ENCODE measurements at regions not wholly inside any gene's neighbourhood (a gene's known extent, or its start where the extent isn't known, plus 50 kb on each side); places are given as distances from the start of the nearest gene placed in this dataset.

DNA sequence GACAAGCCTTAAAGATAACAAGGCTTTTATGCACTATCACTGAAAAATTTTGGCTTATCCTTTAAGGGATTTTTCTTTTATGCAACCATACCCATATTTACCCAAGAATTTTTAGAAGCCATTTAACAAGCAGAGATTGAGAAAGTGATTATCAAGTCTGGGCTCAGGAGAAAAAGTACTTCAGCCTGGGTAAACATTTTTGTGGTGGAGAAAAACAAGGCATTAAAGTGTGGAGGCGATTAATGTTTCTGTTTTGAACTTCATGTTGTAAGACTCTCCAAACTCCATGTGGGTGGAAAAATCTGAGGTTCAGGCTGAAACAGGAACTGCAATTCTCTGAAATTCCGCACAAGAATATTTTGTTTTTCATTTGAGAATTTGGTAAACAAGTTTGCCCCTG lies 260.4 kb upstream of the KCNMB2 start:
- DNase-seq (no peak), ATAC-seq (no peak)
- H3K4me3 Mint-ChIP-seq: no peak overlapping the region
- H3K9me3 Mint-ChIP-seq: peaks cover 23% of the 10 kb centered on the region
- H3K4me1 Mint-ChIP-seq: no peaks in the 10 kb centered on the region
- peaks cover 5% of the 10 kb centered on the region for H3K36me3 Mint-ChIP-seq (ENCODE audit: low read depth)
- no peak overlapping the region for H3K27ac Mint-ChIP-seq
- H3K27me3 Mint-ChIP-seq: no peaks in the 10 kb centered on the region

DNA sequence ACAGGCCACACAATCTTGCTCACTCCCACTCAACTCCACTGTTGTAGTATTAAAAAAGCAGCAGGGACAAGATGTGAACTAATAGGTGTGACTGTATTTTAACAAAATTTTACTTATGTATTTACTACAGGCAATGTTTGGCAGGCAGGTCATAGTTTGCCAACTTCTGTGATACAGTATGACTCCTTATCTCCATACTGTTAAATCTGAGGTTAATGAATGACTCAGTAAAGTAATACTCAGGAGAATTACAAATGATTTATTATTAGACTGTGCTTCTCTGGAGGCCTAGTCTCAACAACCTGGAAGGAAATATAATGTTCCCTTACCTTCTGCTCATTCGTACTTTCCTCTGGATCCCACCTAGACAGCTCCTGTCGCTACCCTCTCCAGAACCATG lies 258.6 kb upstream of the KCNMB2 start:
- peaks cover 25% of the 10 kb centered on the region for H3K9me3 Mint-ChIP-seq
- no peak for DNase-seq
- ATAC-seq: no peak
- H3K27me3 Mint-ChIP-seq: no peaks in the 10 kb centered on the region
- no peak overlapping the region for H3K27ac Mint-ChIP-seq
- no peak overlapping the region for H3K4me3 Mint-ChIP-seq
- H3K36me3 Mint-ChIP-seq (ENCODE audit: low read depth): peaks cover 5% of the 10 kb centered on the region
- no peaks in the 10 kb centered on the region for H3K4me1 Mint-ChIP-seq

DNA sequence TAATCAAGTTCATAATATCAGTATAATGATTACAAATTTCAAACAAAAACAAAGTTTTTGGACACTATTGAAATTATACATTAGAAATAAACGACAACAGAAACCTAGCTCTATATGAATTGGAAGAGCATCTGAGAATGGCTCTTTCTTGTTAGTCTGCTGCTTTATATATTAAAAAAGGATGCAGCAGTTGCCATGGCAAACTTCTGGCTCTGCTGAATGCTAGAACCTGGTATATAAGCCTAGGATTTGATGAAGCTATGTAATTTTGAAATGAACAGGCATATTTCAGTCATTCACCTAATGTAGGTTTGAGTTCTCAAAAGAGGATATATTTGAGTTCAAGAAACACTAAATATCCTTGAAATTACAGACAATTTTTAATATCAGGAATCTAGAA lies 252.7 kb upstream of the KCNMB2 start:
- H3K27ac Mint-ChIP-seq: no peak overlapping the region

DNA sequence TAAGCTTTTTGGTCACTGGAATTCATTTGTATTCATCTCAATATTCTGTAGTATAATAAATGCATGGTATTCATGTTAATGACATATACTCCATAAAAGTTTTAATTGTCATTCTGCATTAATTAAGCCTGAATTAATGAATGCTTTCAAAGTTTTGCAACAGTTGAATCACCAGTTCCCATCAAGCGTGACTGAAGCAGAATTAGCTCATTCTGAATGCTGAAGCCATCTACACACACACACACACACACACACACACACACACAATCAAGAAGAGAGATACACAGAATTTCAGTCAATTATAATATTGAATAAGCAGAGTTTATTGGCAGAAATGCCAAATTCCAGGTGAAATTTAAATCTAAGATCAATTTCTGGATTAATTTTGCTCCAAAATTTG lies 252.1 kb upstream of the KCNMB2 start:
- ATAC-seq: no peak
- no peaks in the 10 kb centered on the region for H3K4me1 Mint-ChIP-seq

More for the DNA sequence above, 252.7 kb upstream of the KCNMB2 start:
- H3K36me3 Mint-ChIP-seq (ENCODE audit: low read depth): peaks cover 5% of the 10 kb centered on the region
- no peak for ATAC-seq
- no peaks in the 10 kb centered on the region for H3K4me1 Mint-ChIP-seq
- H3K9me3 Mint-ChIP-seq: peaks cover 23% of the 10 kb centered on the region
- H3K27me3 Mint-ChIP-seq: no peaks in the 10 kb centered on the region
- no peak for DNase-seq
- H3K4me3 Mint-ChIP-seq: no peak overlapping the region

DNA sequence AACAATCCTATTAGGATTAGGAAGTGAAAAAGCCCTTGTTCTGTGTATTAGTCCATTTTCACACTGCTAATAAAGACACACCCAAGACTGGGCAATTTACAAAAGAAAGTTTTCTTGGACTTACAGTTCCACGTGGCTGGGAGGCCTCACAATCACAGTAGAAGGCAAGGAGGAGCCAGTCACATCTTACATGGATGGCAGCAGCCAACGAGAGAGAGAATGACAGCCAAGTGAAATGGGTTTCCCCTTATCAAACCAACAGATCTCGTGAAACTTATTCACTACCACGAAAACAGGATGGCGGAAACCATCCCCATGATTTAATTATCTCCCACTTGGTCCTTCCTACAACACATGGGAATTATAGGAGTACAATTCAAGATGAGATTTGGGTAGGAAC lies 248.2 kb upstream of the KCNMB2 start:
- no peak overlapping the region for H3K4me3 Mint-ChIP-seq
- H3K27me3 Mint-ChIP-seq: no peaks in the 10 kb centered on the region
- H3K36me3 Mint-ChIP-seq (ENCODE audit: low read depth): no peaks in the 10 kb centered on the region
- DNase-seq (no peak), ATAC-seq (no peak)
- H3K4me1 Mint-ChIP-seq: no peaks in the 10 kb centered on the region
- peaks cover 7% of the 10 kb centered on the region for H3K9me3 Mint-ChIP-seq
- no peak overlapping the region for H3K27ac Mint-ChIP-seq

More for the DNA sequence above, 252.1 kb upstream of the KCNMB2 start:
- DNase-seq: no peak
- H3K4me3 Mint-ChIP-seq: no peak overlapping the region
- peaks cover 21% of the 10 kb centered on the region for H3K9me3 Mint-ChIP-seq
- H3K27me3 Mint-ChIP-seq: no peaks in the 10 kb centered on the region
- peaks cover 5% of the 10 kb centered on the region for H3K36me3 Mint-ChIP-seq (ENCODE audit: low read depth)
- H3K27ac Mint-ChIP-seq: no peak overlapping the region

DNA sequence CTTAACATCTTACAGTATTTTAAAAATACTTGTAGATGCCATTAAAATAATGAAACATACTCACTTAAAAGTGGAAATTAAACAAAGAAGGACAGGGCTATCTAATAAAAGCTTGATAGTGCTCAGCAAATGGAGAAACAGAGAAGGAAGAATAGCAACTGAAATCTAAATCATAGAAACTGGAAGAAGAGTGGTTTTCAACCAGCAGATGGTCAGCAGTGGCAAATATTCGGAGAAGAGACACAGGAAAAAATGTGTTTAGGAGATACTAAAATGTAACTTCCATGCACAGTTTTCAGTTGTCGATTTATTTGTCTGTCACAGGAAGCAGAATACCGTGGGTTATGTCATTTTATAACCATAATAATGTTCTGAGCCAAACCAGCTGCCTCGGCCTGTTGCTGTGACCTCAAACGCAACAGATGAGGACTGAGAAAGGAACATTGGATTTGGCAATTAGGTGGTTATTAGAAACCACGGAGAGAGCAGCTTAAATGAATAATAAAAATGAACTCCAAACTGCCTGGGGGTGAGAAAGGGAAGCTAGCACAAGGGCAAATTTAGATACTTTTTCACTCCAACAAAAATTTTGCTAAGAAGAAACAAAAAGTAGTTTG lies 246.6 kb upstream of the KCNMB2 start:
- Mint-ChIP-seq H3K4me3 (no peak overlapping the region), H3K36me3 (ENCODE audit: low read depth) (no peaks in the 10 kb centered on the region), H3K27me3 (no peaks in the 10 kb centered on the region), H3K4me1 (no peaks in the 10 kb centered on the region), H3K9me3 (peaks cover 7% of the 10 kb centered on the region), H3K27ac (no peak overlapping the region)
- ATAC-seq: no peak
- DNase-seq: no peak

DNA sequence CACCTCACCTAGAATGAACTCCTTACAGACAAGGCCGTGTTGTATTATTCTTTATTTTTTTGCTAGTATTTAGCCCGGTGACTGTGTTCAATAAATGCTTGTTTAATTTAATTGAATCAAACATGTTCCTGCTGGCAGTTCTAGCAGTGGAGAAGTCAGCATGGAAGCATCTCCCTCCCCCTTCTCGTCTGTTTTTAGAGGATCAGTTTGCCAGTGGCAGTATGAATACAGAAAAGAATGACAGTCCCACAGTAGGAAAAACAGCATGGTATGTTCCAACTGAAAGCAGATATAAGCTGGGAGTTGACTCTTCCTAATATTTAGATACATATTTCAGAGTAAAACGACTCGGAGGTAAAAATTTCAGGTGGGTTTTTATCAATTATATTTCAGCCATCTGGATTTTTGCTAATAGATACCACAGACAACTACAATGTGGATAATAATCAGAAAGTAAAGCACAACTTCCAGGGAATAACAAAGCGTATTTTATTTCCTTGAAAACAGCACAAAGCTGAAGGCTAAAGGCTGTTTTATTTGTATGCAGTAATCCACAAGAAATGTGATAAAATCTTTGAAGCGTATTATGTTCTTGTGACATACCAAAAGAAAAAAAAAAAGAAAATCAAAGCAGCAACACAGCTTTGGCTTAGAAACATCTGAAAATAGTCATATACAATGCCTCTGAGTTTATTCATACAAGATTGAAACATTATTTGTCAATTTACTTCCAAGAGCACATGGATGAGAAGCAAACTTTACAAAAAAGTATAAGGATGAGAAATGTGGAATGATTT lies 244.5 kb upstream of the KCNMB2 start:
- ATAC-seq (no peak), DNase-seq (no peak)
- H3K27me3 Mint-ChIP-seq: no peaks in the 10 kb centered on the region
- H3K27ac Mint-ChIP-seq: no peak overlapping the region
- no peak overlapping the region for H3K4me3 Mint-ChIP-seq
- H3K9me3 Mint-ChIP-seq: peaks cover 7% of the 10 kb centered on the region
- no peaks in the 10 kb centered on the region for H3K36me3 Mint-ChIP-seq (ENCODE audit: low read depth)
- H3K4me1 Mint-ChIP-seq: no peaks in the 10 kb centered on the region

DNA sequence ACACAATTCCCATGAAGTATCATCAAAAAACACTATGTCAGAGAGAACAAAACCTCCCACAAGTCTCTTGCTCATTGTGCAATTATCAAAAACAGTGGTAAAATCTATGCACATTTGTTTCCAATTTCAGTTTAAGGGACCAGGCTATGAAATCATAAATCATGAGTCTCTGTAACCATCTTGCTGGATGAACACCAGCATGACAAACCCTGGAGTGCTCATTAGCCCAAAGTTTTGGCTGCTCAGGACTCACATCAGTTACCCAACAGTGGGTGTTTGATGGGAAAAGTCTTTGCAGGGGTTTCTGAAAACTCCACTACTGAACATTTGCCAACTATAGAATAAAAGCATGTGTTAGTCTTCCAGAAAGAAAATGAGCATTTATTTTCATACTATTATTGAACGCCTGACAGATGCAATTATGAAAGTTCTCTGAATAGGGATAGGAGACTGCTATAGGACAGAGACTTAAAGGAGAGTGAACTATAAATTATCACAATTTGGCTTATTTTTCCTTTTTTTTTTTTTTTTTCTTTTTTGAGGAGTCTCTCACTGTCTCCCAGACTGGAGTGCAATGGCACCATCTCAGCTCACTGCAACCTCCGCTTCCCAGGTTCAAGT lies 240.8 kb upstream of the KCNMB2 start:
- H3K27ac Mint-ChIP-seq: no peak overlapping the region

DNA sequence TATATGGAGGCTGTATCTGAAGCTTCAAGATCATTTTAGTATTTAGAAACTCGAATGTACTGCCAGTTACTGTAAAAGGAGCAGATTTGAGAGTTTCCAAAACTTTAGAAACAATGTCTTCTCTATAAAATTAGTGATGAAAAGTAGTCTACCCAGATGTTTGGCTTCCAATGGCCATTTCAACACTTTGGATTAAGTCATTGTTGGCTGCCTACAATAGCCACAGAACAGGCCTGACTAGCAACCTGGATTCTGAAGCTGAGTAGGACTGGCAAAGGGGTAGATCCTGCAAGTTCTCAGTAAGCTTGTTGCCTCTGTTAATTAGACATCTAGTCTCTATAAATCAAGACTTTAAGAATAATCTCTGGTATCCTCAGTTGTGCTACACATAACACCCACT lies 239.0 kb upstream of the KCNMB2 start:
- Mint-ChIP-seq H3K4me3 (no peak overlapping the region), H3K27me3 (no peaks in the 10 kb centered on the region), H3K4me1 (no peaks in the 10 kb centered on the region), H3K9me3 (no peaks in the 10 kb centered on the region), H3K36me3 (ENCODE audit: low read depth) (no peaks in the 10 kb centered on the region), H3K27ac (no peak overlapping the region)
- DNase-seq (no peak), ATAC-seq (no peak)

More for the DNA sequence above, 240.8 kb upstream of the KCNMB2 start:
- no peak for ATAC-seq
- no peak for DNase-seq
- no peaks in the 10 kb centered on the region for H3K9me3 Mint-ChIP-seq
- H3K27me3 Mint-ChIP-seq: no peaks in the 10 kb centered on the region
- no peaks in the 10 kb centered on the region for H3K36me3 Mint-ChIP-seq (ENCODE audit: low read depth)
- H3K4me1 Mint-ChIP-seq: no peaks in the 10 kb centered on the region
- no peak overlapping the region for H3K4me3 Mint-ChIP-seq

DNA sequence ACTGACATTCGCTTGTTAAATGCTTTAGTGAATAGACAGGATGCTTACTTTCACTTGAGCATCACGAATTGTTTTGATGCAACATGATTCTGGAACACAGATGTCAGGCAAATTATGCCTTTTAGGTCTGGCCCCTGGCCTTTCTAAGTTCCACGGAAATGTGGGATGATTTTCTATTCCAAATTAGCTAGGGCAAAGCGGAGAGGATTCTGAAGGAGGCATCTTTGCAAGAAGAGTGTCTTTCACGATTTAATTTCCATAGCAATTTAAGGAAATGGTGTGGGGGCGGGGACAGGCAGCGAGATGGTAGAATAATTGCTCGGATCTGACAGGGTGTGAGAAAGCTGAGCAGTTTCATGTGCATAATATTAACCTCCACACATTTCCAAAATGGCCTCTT lies 238.5 kb upstream of the KCNMB2 start:
- Mint-ChIP-seq H3K27ac (no peak overlapping the region), H3K9me3 (no peaks in the 10 kb centered on the region), H3K36me3 (ENCODE audit: low read depth) (no peaks in the 10 kb centered on the region), H3K4me3 (no peak overlapping the region), H3K27me3 (no peaks in the 10 kb centered on the region), H3K4me1 (no peaks in the 10 kb centered on the region)
- DNase-seq (no peak), ATAC-seq (no peak)

DNA sequence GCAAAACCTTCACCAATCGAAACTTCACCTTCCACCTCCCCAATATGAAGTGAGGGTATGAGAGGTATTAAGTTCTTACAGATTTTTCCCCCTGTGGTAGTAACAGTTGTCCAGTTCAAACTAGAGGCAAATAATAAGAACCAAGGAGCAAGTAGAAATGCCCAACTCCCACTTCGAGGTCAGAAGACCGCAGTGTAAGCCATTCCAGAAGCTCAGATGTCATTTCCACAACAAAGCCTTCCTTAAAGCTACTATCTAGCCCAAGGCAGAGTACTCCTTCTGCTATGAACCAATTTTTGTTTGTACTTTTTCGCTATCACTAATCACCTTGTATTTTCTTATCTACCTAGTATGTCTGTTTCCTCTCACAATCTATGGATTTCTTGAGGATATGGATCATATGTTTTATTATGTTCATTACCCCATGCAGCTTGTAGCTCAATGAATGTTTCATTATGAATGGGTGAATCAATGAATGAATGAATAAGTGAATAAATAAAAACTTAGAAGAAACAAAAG lies 235.7 kb upstream of the KCNMB2 start:
- Mint-ChIP-seq H3K4me1 (no peaks in the 10 kb centered on the region), H3K4me3 (no peak overlapping the region), H3K36me3 (ENCODE audit: low read depth) (no peaks in the 10 kb centered on the region), H3K27ac (no peak overlapping the region), H3K9me3 (no peaks in the 10 kb centered on the region), H3K27me3 (no peaks in the 10 kb centered on the region)
- DNase-seq: no peak
- no peak for ATAC-seq

DNA sequence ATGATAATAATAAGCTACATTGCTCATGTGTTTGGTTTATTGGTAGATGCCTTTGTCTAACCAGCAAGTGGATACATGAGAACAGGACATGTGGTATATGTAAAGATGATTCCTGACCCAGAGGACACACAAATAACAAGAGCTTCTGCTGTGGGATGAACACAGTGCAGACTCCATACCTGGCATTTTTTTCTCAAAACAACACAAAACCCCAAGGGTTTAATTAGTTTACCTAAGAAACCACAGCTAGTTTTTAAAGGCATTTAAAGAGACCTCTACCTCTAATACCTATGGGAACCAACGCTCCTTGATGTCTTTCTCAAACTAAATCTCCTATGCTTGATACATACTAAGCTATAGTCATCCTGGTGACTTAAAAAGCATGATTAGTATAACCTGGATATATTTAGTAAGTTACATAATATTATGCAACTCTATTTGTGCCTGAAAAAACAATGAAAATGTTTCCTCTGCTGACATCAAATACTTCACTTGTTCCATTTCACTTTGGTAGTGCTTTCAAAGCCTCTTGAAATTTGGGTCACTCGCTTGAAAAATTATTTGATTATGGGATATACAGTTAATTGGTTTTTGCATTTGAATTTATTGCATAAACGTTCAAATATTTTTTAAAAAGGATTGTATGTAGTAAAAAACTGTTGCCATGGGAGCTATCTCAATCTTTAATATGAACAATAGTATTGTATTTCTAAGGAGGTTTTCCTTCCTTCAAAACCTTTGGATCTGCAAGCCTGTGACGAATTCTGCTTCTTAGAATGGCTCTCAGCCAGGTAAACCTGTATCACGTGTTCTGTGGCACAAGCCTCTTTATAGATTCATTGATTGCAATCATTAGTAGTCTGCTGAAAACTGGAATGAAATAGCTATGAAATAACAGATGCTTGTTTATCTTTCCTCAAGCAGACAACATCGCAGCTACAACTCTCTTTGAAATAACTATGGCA lies 233.0 kb upstream of the KCNMB2 start:
- no peak for ATAC-seq
- Mint-ChIP-seq H3K4me3 (no peak overlapping the region), H3K9me3 (no peaks in the 10 kb centered on the region), H3K4me1 (no peaks in the 10 kb centered on the region), H3K27me3 (no peaks in the 10 kb centered on the region), H3K27ac (no peak overlapping the region), H3K36me3 (ENCODE audit: low read depth) (no peaks in the 10 kb centered on the region)
- no peak for DNase-seq

DNA sequence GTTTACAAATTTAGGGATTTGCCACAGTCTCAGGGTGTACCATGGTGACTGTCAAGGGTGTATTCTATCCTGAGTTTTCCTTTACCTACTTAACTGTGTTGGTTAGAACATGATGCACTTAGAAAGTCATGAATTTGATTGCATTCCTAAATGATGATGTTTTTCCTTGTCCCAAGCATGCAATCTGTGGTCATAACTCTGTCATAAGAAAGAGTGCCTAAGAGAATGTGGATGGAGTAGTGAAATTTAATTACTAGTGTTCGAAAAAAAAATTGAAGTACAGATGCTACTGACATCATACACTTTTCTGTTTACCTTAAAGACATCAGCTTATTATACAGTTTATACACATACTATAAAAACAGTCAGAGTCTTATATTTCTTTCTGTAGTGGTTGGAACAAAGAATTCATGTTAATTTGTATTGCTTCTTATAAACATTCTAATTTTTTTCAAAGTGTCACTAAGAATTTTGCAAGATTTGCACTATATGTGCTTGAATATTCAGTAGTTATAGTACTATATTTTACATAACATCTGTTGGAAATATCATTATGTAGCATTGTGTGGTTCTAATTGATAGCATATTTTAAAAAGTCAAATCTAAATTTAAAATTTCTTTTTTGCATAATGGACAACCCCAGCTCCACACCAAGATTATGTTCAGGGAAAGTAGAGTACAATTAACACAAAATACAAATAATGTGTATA lies 231.3 kb upstream of the KCNMB2 start:
- DNase-seq: no peak
- no peak for ATAC-seq
- Mint-ChIP-seq H3K27ac (no peak overlapping the region), H3K9me3 (no peaks in the 10 kb centered on the region), H3K36me3 (ENCODE audit: low read depth) (no peaks in the 10 kb centered on the region), H3K27me3 (no peaks in the 10 kb centered on the region), H3K4me1 (no peaks in the 10 kb centered on the region), H3K4me3 (no peak overlapping the region)

Data from activated naive CD8-positive, alpha-beta T cell treated with anti-CD3 and anti-CD28 coated beads, Interleukin-2, amount 50 U/mL, for 24 hours (primary cell).